GM19351 (cell line): ENCODE measurements at regions not wholly inside any gene's neighbourhood (a gene's known extent, or its start where the extent isn't known, plus 50 kb on each side); places are given as distances from the start of the nearest gene placed in this dataset.
"Not testable (repeated sequence)": the region's sequence is repeated elsewhere in the genome, so short reads cannot be mapped to it uniquely, and the experiment has no call there.

ENCODE experiments used
- ATAC-seq: cut with Tn5 transposase; IDR thresholded peaks from one replicate; pipeline ENCODE4 v1.9.1; 2021; ENCODE audit warnings: mild to moderate bottlenecking, moderate library complexity; ENCODE audit not compliant: unreplicated experiment

DNA sequence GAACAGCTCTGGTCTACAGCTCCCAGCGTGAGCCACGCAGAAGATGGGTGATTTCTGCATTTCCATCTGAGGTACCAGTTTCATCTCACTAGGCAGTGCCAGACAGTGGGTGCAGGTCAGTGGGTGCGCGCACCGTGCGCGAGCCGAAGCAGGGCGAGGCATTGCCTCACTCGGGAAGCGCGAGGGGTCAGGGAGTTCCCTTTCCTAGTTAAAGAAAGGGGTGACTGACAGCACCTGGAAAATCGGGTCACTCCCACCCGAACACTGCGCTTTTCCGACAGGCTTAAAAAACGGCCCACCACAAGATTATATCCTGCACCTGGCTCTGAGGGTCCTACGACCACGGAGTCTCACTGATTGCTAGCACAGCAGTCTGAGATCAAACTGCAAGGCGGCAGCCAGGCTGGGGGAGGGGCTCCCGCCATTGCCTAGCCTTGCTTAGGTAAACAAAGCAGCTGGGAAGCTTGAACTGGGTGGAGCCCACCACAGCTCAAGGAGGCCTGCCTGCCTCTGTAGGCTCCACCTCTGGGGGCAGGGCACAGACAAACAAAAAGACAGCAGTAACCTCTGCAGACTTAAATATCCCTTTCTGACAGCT lies 325.0 kb upstream of the CHST9 start:
- not testable (repeated sequence) for ATAC-seq

DNA sequence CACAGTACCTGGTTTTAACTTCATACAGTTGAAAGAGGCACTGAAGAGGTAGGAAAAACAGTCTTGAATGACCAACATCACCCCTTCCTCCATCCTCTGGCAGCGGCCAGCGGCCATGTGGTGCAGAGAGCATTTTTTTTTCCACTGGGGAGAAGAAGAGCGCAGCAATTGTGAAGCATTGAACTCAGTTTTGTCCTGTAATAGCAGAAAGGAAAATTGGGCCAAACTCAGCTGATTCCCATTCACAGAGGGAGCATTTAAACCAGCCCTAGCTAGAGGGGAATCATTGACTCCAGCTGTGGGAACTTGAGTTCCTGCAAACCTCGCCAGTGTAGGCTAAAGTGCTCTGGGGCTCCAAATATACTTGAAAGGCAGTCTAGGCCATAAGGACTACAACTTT lies 316.6 kb upstream of the CHST9 start:
- no peak for ATAC-seq

DNA sequence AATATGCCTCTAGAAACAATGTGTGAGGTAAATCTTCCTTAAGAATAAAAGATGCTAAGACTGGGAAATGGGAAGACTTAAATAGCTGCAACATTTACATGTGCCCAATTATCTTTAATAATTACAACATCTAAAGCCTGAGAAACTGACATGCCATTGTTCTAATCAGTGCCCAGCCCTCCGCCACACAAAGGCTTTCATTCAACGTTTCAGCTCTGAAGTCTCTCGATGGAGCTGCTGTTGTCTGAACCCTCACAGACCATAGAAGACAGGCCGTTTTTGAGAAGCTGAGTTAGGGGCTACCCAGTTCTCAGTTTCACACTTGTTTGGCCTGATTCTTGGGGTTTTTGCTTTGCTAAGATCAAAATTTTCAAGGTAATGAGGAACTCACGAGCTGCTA lies 315.4 kb upstream of the CHST9 start:
- ATAC-seq, result no peak

- ATAC-seq, result no peak
Measured at GRCh38 chr18:27497246-27497645, 312.1 kb upstream of the CHST9 start.

DNA sequence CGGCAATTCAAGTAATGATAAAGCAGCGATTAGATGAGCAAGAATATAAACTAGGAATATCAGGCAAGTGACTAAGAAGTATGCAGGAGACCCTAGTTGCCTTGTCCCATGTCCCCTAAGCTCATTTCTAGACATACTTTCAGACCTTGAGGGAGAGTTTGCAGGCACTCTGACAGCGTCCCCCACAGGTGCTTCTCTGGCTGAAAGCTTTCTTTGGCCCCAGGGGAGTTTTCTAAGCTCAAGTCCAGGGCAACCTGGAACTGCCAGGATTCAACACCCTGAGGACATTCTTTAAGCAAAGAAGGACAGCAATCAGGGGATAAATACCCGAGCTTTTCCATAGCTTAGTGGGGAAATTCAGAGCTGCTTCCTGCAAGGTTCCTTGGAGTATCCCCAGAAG lies 308.1 kb upstream of the CHST9 start:
- ATAC-seq, result no peak

GRCh38 chr18:27491772-27492171 lies 306.7 kb upstream of the CHST9 start:
- ATAC-seq, result no peak

DNA sequence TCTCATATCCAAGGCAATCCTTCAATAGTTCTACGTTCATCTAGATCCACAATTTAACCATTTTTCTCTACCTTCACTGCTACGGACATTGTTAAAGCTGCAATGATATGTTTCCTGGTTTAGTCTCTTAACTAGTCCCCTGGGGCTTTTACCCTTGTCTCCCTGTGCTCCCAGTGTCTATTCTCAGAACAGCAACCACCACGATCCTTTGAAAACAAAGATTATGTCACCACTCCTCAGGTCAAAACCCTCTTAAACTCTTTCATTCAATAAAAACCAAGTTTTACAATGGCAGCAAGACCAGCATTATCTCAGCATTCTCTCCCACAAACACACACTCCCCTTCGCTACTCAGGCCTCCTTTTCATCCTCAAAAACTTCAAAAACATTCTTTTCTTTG lies 298.2 kb upstream of the CHST9 start:
- no peak for ATAC-seq

DNA sequence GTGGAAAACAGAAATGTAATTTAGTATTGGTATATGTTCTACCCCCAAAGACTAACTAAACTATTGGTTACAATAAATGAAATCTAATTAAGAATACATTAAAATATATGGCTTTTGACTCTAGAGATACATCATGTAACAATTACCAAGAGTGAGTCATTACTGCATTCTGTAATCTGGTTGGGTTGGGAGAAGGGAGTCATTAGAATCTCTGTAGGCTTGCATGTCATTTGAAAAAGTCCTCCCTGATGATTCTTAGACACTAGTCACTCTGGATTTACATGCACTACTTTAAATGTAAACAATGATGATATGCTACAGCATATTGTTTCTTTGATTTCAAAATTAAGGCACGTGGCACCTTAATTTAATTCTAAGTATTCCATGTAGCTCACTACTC lies 293.4 kb upstream of the CHST9 start:
- ATAC-seq, result no peak

DNA sequence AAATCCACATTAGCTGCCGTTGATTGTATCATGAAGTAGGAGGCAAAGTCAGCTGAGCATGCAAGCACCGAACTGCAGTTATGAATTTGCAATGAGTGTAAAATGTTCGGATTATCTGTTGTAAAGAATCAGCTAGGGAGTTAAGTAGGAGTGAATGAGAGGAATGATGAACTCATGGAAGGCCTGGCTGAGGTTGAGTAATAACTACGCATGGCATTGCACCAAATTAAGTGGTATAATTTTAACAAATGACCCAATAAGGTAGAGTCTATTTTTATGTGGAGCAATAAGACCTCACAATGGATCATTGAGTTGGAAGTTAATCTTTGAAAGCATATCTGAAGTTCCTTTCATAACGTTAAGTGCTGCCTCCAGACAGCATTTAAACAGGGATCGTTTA lies 288.2 kb upstream of the CHST9 start:
- no peak for ATAC-seq

- no peak for ATAC-seq
Measured at GRCh38 chr18:27467073-27467472, 282.0 kb upstream of the CHST9 start.

GRCh38 chr18:27461957-27462356 lies 276.8 kb upstream of the CHST9 start:
- no peak for ATAC-seq

- no peak for ATAC-seq
Measured at GRCh38 chr18:27449104-27449503, 264.0 kb upstream of the CHST9 start.

DNA sequence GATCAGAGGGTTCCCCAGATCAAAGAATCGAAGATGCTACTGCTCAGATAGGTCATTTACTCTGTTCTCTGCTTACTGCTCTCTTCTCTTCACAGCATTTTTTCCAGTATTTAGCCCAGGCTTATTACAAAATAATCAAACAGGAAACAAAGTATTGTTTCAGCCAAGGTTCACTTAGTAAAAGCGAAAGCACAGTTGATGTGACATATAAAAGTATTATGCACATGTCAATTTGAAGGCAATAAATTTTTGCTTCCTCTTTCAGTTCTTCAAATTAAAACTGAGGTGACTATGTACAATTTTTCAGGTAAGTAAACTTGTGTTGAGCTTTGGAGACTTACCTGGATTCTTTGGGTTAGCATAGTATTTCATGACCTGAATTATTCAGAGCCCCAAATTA lies 262.8 kb upstream of the CHST9 start:
- no peak for ATAC-seq

DNA sequence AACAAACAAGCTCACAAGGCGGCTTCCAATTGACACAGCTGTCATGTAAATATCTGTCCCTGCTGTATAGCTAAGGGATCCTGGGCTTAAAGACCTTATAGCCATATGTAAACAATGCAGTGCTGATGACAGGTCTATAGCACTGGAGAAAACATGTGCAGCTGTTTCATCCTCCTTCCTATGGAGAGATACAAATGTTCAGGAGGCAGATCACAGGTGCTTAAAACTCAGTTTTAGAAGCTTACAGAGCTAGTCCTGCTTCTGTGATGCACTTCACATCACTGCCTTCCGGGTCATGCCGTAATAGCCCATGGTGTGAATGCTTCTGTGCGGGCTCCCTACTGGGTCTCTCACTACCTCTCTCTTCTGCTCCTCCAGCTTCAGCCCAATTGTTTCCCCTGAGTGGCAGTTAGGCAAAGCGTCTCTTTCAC lies 262.4 kb upstream of the CHST9 start:
- no peak for ATAC-seq

DNA sequence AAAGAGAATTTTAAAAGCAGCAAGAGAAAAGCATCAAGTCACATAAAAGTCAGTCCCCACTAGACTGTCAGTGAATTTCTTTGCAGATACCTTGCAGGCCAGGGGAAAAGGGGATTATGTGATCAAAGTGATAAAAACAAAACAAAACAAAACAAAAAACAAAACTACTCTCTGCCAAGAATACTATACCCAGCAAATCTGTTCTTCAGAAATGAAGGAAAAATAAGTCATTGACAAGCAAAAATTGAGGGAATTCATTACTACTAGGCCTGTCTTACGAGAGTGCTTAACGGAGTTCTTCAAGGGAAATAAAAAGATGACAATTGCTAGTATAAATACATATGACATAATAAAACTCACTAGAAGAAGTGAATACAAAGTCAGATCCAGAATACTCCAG lies 245.5 kb upstream of the CHST9 start:
- no peak for ATAC-seq

DNA sequence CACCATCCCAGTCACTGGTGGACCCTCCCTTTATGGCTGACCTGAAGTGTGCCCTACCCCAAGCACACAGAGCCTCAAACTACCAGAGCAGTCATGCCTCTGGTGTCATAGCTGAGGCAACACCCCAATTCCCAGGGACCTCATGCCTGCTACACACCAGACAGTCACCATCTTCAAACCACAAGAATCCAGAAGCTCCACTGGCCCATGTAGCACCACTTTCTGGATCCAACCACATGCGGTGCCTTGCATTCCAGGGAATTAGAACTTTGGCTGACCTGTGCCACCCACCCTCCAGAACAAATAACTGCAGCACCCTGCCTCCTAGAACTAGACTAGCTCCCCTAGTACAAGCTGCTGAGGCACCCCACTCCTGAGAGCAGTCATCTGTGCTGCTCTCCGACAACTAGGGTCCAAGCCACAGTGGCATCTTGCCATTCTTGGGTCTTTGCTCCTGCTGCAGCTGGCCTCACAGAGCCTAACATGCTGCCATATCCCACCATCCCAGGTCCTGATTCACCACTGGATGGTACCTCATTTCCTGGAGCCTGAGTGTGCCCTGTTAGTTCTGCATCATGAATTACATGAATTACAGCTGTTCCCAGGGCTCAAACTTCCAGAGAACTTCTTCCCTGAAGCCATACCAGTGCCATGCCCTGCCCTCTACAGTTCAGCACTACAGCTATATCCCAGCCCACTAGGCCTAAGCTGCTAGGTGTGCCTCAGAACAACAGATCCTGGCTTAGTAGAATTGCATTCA lies 243.8 kb upstream of the CHST9 start:
- ATAC-seq, result no peak

DNA sequence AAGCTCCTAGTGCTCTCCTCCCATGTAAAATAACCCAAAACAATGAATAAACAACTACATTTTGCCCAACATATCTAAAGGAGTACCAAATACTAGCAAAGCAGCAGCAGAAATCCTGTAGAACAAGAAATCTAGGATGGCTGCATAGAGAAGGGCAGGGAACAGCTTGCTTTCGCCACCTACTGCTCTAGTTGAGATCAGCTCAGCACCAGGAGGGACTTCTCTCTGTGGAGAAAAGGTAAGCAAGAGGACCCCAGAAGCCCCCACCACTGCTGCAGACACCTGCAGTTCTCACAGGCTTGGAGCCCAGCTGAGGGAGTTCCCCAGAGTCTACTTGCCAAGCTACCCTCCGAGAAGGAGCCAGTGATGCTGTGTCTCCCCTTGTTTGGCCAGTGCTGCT lies 243.0 kb upstream of the CHST9 start:
- no peak for ATAC-seq

DNA sequence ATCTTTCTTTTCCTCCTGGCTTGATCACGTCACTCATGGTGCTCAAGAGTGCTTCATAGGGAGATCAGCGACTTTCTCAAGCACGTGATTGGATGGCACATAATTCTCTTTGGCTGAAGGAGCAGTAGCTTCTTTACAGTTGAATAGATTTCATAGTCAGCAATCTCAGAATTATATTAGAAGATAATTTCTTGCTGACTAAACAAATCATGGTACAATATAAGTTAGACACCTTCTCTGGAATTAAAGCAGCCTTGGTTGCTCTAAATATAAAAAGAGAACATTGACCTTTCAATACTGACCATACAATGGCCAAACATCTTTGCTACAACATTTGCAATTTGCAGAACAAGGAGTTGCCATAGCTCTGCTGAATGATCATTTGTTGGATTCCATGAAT lies 238.5 kb upstream of the CHST9 start:
- no peak for ATAC-seq

GRCh38 chr18:27419646-27420045 lies 234.5 kb upstream of the CHST9 start:
- no peak for ATAC-seq

- no peak for ATAC-seq
Measured at GRCh38 chr18:27415495-27415894, 230.4 kb upstream of the CHST9 start.

DNA sequence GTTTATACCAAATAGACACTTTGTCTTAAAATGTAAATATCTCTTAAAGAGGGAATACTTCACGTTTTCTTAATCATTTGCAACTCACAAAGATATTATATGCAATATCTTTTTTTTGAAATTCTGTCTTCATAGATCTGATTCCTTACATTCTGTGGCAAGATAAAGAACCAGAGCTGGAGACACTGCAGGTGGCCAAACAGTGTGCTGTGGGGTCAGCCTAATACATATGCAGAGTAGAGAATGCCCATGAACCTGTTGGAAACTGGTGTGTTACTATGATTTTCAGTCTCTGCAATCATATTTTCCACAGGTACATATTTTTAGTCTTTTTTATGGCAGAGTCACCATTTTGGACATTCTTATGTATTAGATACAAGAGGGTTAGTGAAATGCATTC lies 229.6 kb upstream of the CHST9 start:
- ATAC-seq, result no peak

DNA sequence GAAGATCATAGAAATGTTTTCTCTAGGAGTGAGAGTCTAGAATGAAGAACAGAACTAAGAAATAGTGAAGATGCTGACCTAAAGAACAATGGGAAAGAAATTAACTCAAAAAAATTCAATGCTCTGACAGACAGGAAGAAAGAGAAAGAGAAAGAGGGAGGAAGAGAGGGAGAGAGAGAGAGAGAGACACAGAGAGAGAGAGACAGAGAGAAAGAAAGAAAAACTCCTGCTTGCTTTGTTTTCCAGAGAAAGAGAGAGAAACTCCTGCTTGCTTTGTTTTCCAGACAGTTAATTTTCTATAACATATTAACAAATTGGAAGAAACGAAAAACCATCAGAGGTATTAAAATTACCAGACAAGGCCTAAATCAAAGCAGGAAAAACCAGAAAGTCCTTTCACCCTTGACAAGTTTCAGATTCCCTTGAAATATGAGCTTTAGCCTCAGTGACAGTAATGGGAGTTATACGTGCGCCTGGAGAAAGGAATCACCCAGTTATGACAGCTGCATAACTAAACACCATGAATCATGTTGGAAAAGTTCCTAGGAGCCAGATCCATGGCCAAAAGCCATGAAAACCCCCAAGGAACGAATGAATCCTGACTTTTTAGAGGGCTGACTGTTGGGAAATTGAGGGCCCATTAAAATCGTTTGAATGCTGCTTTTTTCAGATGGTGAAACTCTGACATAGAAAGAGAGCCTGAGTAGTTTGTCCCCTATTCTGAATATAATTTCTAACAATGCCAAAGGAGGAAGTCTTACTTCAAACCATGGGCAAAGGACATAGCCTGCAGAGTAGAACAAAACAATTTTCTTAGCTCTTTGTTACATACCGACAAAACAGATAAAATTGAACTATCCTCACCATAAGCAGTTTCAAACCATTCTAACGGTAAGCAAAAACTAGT lies 228.6 kb upstream of the CHST9 start:
- no peak for ATAC-seq
